ENCODE measurements at regions not wholly inside any gene's neighbourhood (a gene's known extent, or its start where the extent isn't known, plus 50 kb on each side); places are given as distances from the start of the nearest gene placed in this dataset.

DNA sequence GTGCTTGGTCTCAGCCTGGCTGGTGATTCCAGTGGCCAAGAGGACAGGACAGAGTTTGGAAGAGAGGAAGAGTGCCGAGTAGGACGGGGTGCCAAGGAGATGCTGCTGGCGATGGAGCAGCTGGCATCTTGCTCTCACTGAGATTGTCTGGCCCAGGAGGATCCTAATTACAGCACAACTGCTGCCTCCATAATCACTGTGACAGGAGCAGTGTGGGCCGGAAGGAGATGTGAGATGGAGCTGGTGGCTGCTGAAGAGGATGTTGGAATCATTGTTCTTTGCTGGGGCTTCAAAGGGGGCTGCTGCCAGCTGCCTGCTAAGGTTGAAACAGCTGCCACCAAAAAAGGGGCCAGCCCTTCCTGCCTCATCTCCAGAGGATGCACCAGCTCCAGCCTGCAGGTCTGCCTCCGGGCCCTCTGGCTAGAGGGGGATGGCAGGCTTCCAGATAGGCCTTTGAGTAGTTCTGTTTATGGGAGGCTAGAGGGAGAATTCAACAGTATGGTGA is 214.4 kb downstream of the RNF144B start:
- no peak overlapping the region for H3K4me3 ChIP-seq (ENCODE audit: low read depth, low read length)
- no peak for DNase-seq (ENCODE audit: low read depth)
- no peak for TF ChIP-seq MYC (IDR thresholded peaks at IDR 0.05; ENCODE audit: low read depth, low read length)
- TF ChIP-seq, protein P1, sequence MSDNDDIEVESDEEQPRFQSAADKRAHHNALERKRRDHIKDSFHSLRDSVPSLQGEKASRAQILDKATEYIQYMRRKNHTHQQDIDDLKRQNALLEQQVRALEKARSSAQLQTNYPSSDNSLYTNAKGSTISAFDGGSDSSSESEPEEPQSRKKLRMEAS (IDR thresholded peaks at IDR 0.05; ENCODE audit: low read depth, low read length): no peak
- TF ChIP-seq, protein P2, sequence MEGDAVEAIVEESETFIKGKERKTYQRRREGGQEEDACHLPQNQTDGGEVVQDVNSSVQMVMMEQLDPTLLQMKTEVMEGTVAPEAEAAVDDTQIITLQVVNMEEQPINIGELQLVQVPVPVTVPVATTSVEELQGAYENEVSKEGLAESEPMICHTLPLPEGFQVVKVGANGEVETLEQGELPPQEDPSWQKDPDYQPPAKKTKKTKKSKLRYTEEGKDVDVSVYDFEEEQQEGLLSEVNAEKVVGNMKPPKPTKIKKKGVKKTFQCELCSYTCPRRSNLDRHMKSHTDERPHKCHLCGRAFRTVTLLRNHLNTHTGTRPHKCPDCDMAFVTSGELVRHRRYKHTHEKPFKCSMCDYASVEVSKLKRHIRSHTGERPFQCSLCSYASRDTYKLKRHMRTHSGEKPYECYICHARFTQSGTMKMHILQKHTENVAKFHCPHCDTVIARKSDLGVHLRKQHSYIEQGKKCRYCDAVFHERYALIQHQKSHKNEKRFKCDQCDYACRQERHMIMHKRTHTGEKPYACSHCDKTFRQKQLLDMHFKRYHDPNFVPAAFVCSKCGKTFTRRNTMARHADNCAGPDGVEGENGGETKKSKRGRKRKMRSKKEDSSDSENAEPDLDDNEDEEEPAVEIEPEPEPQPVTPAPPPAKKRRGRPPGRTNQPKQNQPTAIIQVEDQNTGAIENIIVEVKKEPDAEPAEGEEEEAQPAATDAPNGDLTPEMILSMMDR (IDR thresholded peaks at IDR 0.05; ENCODE audit: low read depth, low read length): no peak
- TF ChIP-seq POLR2A (IDR thresholded peaks at IDR 0.05; ENCODE audit: extremely low read depth, insufficient read length): no peak

DNA sequence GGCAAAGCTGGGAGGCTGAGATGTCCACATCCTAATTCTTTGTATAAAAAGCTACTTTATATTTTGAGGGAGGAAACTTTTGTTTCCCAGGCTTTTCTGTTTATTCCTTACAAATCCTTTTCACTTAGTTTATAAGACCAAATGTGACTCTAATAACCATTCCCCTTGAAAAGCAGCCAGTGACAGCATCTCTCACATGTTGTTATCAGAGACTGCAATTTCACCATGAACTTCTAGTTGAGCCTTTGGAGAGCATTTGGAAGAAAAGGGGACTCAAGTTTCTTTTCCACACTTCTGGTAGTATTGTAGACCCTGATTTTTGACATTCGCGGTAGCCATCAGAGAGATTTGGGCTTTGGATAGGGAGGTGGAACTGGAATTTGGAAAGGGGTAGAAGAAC is 215.8 kb downstream of the RNF144B start:
- H3K4me3 ChIP-seq (ENCODE audit: low read depth, low read length): no peak overlapping the region
- no peak for DNase-seq (ENCODE audit: low read depth)
- TF ChIP-seq MYC (IDR thresholded peaks at IDR 0.05; ENCODE audit: low read depth, low read length) (no peak), POLR2A (IDR thresholded peaks at IDR 0.05; ENCODE audit: extremely low read depth, insufficient read length) (no peak)
- TF ChIP-seq, protein P2 (IDR thresholded peaks at IDR 0.05; ENCODE audit: low read depth, low read length): no peak
- TF ChIP-seq, protein P1 (IDR thresholded peaks at IDR 0.05; ENCODE audit: low read depth, low read length): no peak

DNA sequence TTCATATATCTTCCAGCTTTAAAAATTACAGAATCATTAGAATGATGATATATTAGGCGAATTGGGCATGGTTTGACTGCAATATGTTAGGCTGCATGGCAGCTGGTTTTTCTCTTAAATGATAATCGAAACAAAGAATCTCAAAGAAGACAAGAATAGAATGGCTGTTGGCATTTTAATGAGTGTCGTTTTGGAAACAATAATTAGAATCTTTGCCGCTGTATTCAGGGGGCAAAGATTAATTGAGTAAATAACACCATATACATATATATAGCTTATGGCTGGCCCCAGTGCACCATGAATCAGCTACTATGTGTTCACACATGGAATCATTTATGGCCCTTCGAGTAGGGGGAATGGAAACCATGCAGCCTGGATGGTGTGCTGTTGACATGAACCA is 216.2 kb downstream of the RNF144B start:
- DNase-seq (ENCODE audit: low read depth): no peak
- no peak overlapping the region for H3K4me3 ChIP-seq (ENCODE audit: low read depth, low read length)
- TF ChIP-seq, protein P2 (IDR thresholded peaks at IDR 0.05; ENCODE audit: low read depth, low read length): no peak
- TF ChIP-seq, protein P1 (IDR thresholded peaks at IDR 0.05; ENCODE audit: low read depth, low read length): no peak
- TF ChIP-seq POLR2A (IDR thresholded peaks at IDR 0.05; ENCODE audit: extremely low read depth, insufficient read length) (no peak), MYC (IDR thresholded peaks at IDR 0.05; ENCODE audit: low read depth, low read length) (no peak)

DNA sequence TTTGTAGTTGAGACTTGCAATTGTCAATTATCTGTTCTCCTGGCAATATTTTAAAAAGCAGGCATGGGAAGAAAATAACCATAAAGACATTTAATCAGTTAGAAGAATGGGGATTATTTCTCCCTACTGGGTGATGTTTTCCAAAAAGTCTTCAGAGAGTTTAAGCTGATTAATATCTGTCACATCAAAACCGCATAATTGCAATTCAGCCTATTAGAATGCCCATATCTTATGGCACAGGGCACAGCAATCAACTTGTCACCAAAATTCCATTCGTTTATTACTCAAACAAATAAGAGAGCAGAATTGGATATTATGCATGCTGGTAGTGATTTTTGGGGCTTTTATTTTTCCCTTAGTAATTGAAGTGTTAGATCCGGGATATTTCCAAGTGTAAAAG is 218.7 kb downstream of the RNF144B start:
- H3K4me3 ChIP-seq (ENCODE audit: low read depth, low read length): no peak overlapping the region
- DNase-seq (ENCODE audit: low read depth): no peak
- TF ChIP-seq POLR2A (IDR thresholded peaks at IDR 0.05; ENCODE audit: extremely low read depth, insufficient read length) (no peak), MYC (IDR thresholded peaks at IDR 0.05; ENCODE audit: low read depth, low read length) (no peak)
- TF ChIP-seq, protein P2 (IDR thresholded peaks at IDR 0.05; ENCODE audit: low read depth, low read length): no peak
- TF ChIP-seq, protein P1 (IDR thresholded peaks at IDR 0.05; ENCODE audit: low read depth, low read length): no peak

DNA sequence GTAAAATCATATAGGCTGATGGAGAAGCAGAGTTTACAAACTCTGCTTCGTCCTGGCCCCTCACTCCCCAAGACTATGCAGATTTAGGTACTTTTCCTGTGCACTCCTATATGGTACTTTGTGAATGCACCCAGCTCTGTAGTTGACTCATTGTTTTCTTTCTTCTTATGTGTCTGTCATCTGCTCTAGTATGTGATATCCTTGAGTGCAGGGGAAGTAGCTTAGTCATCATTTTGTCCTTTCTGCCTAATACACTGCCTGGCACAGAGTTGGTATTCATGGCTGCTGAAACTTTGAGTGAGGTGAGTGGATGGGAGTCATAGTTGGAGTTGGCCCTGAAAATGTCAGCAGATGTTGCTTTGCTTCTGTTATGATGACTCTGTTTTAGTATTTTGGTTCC is 222.6 kb downstream of the RNF144B start:
- H3K4me3 ChIP-seq (ENCODE audit: low read depth, low read length): no peak overlapping the region
- no peak for TF ChIP-seq POLR2A (IDR thresholded peaks at IDR 0.05; ENCODE audit: extremely low read depth, insufficient read length)
- TF ChIP-seq MYC (IDR thresholded peaks at IDR 0.05; ENCODE audit: low read depth, low read length): no peak
- TF ChIP-seq, protein P2 (IDR thresholded peaks at IDR 0.05; ENCODE audit: low read depth, low read length): no peak
- TF ChIP-seq, protein P1 (IDR thresholded peaks at IDR 0.05; ENCODE audit: low read depth, low read length): no peak
- DNase-seq (ENCODE audit: low read depth): no peak
